PC-9 (cell line): ENCODE measurements at regions not wholly inside any gene's neighbourhood (a gene's known extent, or its start where the extent isn't known, plus 50 kb on each side); places are given as distances from the start of the nearest gene placed in this dataset.
"Not testable (repeated sequence)": the region's sequence is repeated elsewhere in the genome, so short reads cannot be mapped to it uniquely, and the experiment has no call there.

Experiments used
- BruUV-seq: library from RNA; stranded (reverse); fragments of 400-500 nt; replicated peaks from 2 replicates; lab custom pipeline; 2021; lab: Mats Ljungman, UMichigan
- CTCF ChIA-PET: fragments of 300-600 bp; sonication (Branson Sonifier 250); formaldehyde crosslinking; loops from one replicate; lab custom pipeline; 2022; ENCODE audit warnings: antibody characterized with exemption; lab: Charles Lee
- POLR2A ChIA-PET: fragments of 300-600 bp; sonication (Branson Sonifier 250); formaldehyde crosslinking; loops from one replicate; lab custom pipeline; 2022; ENCODE audit warnings: antibody characterized with exemption; ENCODE audit not compliant: unreplicated experiment; lab: Charles Lee
- DNase-seq, 2 experiments: peaks; one replicate each; pipeline versions ENCODE4 v3.0.0 to v3.0.0-alpha.2; 2015 to 2022; ENCODE audit warnings: mixed read lengths in 1 of 2
- H2AFZ ChIP-seq: fragments of 200-600 bp; sonication (generic); 2 replicates; pipeline ENCODE4 v1.8.1; 2017; ENCODE audit warnings: antibody characterized with exemption
- H3F3A ChIP-seq: fragments of 200-600 bp; sonication (generic); 2 replicates; pipeline ENCODE4 v1.8.1; 2017; ENCODE audit warnings: antibody characterized with exemption, mild to moderate bottlenecking, low read depth; ENCODE audit not compliant: insufficient read depth
- H3K27ac ChIP-seq: fragments of 200-600 bp; sonication (generic); 2 replicates; pipeline ENCODE4 v1.6.1; 2016; ENCODE audit warnings: mixed run types
- H3K27me3 ChIP-seq: fragments of 200-600 bp; sonication (generic); 2 replicates; pipeline ENCODE4 v1.6.1; 2016; ENCODE audit warnings: low read depth, mixed run types; ENCODE audit not compliant: insufficient read depth
- H3K36me3 ChIP-seq: fragments of 200-600 bp; sonication (generic); 2 replicates; pipeline ENCODE4 v1.6.1; 2016; ENCODE audit warnings: low read depth, mixed run types
- H3K4me1 ChIP-seq: fragments of 200-600 bp; sonication (generic); replicated peaks from 2 replicates; pipeline ENCODE4 v1.6.1; 2016; ENCODE audit warnings: mixed run types; ENCODE audit not compliant: insufficient read depth
- H3K4me2 ChIP-seq: fragments of 200-600 bp; sonication (generic); 2 replicates; pipeline ENCODE4 v1.6.1; 2017; ENCODE audit warnings: mixed run types
- H3K4me3 ChIP-seq: fragments of 200-600 bp; sonication (generic); 2 replicates; pipeline ENCODE4 v1.6.1; 2016; ENCODE audit warnings: mixed run types
- H3K79me2 ChIP-seq: fragments of 200-600 bp; sonication (generic); 2 replicates; pipeline ENCODE4 v1.6.1; 2017; ENCODE audit warnings: low read depth, mixed run types
- H3K9me2 ChIP-seq: fragments of 200-600 bp; sonication (generic); 2 replicates; pipeline ENCODE4 v1.8.1; 2017; ENCODE audit warnings: mild to moderate bottlenecking; ENCODE audit not compliant: insufficient read depth
- H3K9me3 ChIP-seq: fragments of 200-600 bp; sonication (generic); 2 replicates; pipeline ENCODE4 v1.8.1; 2016; ENCODE audit warnings: low read depth; ENCODE audit not compliant: insufficient read depth
- H4K20me1 ChIP-seq: fragments of 200-600 bp; sonication (generic); 2 replicates; pipeline ENCODE4 v1.8.1; 2017; ENCODE audit not compliant: insufficient read depth
- EZH2 ChIP-seq: fragments of 200-600 bp; sonication (generic); IDR thresholded peaks from 2 replicates; pipeline ENCODE4 v1.8.0; 2017; ENCODE audit warnings: antibody characterized with exemption, low read depth
- intact Hi-C: fragments of 100-400 bp; cut with micrococcal nuclease; formaldehyde crosslinking; loops from one replicate; pipeline ENCODE4 v1.10.0; 2022; ENCODE audit not compliant: unreplicated experiment
- TF ChIP-seq, protein P1 (sequence below): fragments of 200-600 bp; sonication (generic); conservative IDR thresholded peaks from 2 replicates; pipeline ENCODE4 v1.6.1; 2017; ENCODE audit warnings: mixed run types, antibody characterized with exemption, mild to moderate bottlenecking, moderate library complexity

DNA sequence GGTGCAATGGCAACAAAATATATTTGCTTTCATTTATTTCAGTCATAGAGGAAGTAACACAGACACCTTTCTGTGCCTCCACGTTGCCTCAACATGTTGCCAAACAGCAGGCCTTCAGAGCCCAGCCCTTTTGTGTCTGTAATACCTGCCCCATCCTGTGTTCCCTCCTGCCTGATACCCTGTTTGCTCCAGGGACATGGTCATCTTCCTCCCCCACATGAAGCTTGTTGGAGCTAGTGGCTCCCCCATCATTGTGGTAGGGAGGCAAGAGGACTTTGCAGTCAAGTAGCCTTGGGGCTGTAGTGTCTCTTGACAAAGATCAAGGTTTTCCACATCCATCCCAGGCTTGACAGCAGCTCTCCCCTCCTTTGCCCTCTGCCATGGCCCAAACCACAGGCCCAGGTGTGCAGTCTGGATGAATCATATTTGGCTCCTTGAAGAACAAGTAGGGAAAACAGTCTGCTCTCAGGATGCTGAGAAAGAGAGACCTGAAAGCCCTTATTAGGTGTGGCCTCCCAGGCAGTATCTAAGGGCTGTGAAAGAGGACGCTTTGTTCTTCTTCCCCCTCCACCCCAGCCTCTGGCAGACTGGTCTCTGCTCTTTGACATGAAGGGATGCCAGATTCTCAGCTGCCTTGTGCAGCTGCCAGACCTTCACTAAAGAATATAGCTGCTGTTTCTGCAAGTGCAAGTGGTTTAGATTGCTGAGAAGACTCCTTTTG lies 329.0 kb downstream of the C12orf75 start:
- Histone ChIP-seq H2AFZ (no peak overlapping the region), H3K9me3 (no peaks in the 10 kb centered on the region; the same call in 1 of the 2 replicates), H3F3A (no peaks in the 10 kb centered on the region), H3K4me1 (no peaks in the 10 kb centered on the region), H3K36me3 (no peaks in the 10 kb centered on the region), H3K27me3 (no peaks in the 10 kb centered on the region), H3K79me2 (no peaks in the 10 kb centered on the region), H4K20me1 (no peaks in the 10 kb centered on the region), H3K27ac (no peak overlapping the region), H3K4me3 (no peak overlapping the region), H3K4me2 (no peak overlapping the region), H3K9me2 (no peaks in the 10 kb centered on the region)
- TF ChIP-seq EZH2 = no peak
- TF ChIP-seq, protein P1, sequence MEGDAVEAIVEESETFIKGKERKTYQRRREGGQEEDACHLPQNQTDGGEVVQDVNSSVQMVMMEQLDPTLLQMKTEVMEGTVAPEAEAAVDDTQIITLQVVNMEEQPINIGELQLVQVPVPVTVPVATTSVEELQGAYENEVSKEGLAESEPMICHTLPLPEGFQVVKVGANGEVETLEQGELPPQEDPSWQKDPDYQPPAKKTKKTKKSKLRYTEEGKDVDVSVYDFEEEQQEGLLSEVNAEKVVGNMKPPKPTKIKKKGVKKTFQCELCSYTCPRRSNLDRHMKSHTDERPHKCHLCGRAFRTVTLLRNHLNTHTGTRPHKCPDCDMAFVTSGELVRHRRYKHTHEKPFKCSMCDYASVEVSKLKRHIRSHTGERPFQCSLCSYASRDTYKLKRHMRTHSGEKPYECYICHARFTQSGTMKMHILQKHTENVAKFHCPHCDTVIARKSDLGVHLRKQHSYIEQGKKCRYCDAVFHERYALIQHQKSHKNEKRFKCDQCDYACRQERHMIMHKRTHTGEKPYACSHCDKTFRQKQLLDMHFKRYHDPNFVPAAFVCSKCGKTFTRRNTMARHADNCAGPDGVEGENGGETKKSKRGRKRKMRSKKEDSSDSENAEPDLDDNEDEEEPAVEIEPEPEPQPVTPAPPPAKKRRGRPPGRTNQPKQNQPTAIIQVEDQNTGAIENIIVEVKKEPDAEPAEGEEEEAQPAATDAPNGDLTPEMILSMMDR = no peak
- ChIA-PET CTCF (no interaction called here), POLR2A (no interaction called here)
- no TSS peak for BruUV-seq
- peak in 1 of 2 experiments; percentile 64 for DNase-seq
- intact Hi-C loops = no loop called here

DNA sequence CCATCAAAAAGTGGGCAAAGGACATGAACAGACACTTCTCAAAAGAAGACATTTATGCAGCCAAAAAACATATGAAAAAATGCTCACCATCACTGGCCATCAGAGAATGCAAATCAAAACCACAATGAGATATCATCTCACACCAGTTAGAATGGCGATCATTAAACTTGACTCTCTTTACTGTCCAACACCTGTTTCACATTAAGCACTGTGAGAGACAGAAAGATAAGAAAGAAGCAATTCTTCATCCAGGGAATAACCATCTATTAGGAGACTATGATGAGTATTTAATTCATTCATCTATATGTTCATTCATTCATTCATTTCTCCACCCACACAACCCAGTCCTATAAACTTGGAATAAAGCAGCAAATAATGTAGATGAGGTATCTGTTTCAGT lies 334.3 kb downstream of the C12orf75 start:
- H3K9me2 ChIP-seq, H3K36me3 ChIP-seq, DNase-seq, H3K4me2 ChIP-seq, BruUV-seq, H3F3A ChIP-seq, H3K79me2 ChIP-seq, H3K27ac ChIP-seq, H3K4me1 ChIP-seq, H2AFZ ChIP-seq, H4K20me1 ChIP-seq, CTCF ChIA-PET, H3K27me3 ChIP-seq, H3K4me3 ChIP-seq, intact Hi-C loops, POLR2A ChIA-PET, H3K9me3 ChIP-seq: not testable (repeated sequence)

DNA sequence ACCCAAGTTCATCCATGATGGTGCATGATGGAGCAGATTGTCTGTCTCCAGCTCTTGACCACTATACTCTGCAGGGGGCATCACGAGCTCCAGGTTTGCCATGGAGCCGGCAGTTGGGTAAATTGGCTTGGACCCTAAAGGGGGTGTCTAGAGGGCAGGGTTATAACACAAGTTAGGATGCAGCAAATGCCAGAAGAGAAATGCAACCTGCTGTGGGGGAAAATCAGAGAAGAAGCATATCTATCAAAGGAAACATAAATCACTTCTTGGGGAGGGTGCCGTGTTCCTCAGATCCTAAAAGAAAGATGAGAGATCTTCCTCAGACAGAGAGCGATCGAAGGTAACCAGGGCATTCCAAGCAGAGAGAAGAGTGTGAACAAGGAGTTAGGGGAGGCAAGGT lies 334.9 kb downstream of the C12orf75 start:
- H3K79me2 ChIP-seq = no peaks in the 10 kb centered on the region
- no peaks in the 10 kb centered on the region for H3K4me1 ChIP-seq
- no peak overlapping the region for H3K4me2 ChIP-seq
- no peaks in the 10 kb centered on the region for H3F3A ChIP-seq
- H3K4me3 ChIP-seq = no peak overlapping the region
- H4K20me1 ChIP-seq = no peaks in the 10 kb centered on the region
- intact Hi-C loops = no loop called here
- H3K36me3 ChIP-seq = no peaks in the 10 kb centered on the region
- no peaks in the 10 kb centered on the region for H3K9me3 ChIP-seq
- H3K9me2 ChIP-seq = no peaks in the 10 kb centered on the region
- TF ChIP-seq, protein P1 = no peak
- no peak for TF ChIP-seq EZH2
- no TSS peak for BruUV-seq
- 0 out of 2 replicates have a peak, but pooled peaks cover 6% of the 10 kb centered on the region for H3K27me3 ChIP-seq
- H3K27ac ChIP-seq = no peak overlapping the region
- no peak overlapping the region for H2AFZ ChIP-seq
- no peak for DNase-seq
- POLR2A ChIA-PET = no interaction called here
- CTCF ChIA-PET = interaction anchor here (0.5 kb wide), 1 partner anchor 1091 kb away, joined by 4 read pairs; no protein-coding TSS in a partner anchor
